IPS DF 19.7 (cell line): ENCODE measurements at regions not wholly inside any gene's neighbourhood (a gene's known extent, or its start where the extent isn't known, plus 50 kb on each side); places are given as distances from the start of the nearest gene placed in this dataset.
"Not testable (repeated sequence)": the region's sequence is repeated elsewhere in the genome, so short reads cannot be mapped to it uniquely, and the experiment has no call there.

Experiments used
- DNase-seq: peaks from one replicate; pipeline ENCODE4 v3.0.0-alpha.2; 2013; ENCODE audit warnings: low read depth, low spot score

GRCh38 chr18:4544142-4544541 is 89.0 kb upstream of the DLGAP1 start:
- DNase-seq, result no peak

- DNase-seq, result no peak
Measured at GRCh38 chr18:4543711-4544110, 88.6 kb upstream of the DLGAP1 start.

- no peak for DNase-seq
Measured at GRCh38 chr18:4541588-4541987, 86.5 kb upstream of the DLGAP1 start.

GRCh38 chr18:4536447-4536846 is 81.3 kb upstream of the DLGAP1 start:
- no peak for DNase-seq

- no peak for DNase-seq
Measured at GRCh38 chr18:4528405-4528804, 73.3 kb upstream of the DLGAP1 start.

- not testable (repeated sequence) for DNase-seq
Measured at GRCh38 chr18:4527826-4528225, 72.7 kb upstream of the DLGAP1 start.

- DNase-seq, result no peak
Measured at GRCh38 chr18:4524096-4524495, 69.0 kb upstream of the DLGAP1 start.

- DNase-seq, result no peak
Measured at GRCh38 chr18:4511166-4511565, 56.1 kb upstream of the DLGAP1 start.

- DNase-seq, result no peak
Measured at GRCh38 chr18:4510711-4511110, 55.6 kb upstream of the DLGAP1 start.

- DNase-seq, result no peak
Measured at GRCh38 chr18:4510160-4510559, 55.1 kb upstream of the DLGAP1 start.
